ENCODE measurements at regions not wholly inside any gene's neighbourhood (a gene's known extent, or its start where the extent isn't known, plus 50 kb on each side); places are given as distances from the start of the nearest gene placed in this dataset.

- no peak for TF ChIP-seq CTCF (IDR thresholded peaks at IDR 0.05)
- no peak for TF ChIP-seq POLR2A (IDR thresholded peaks at IDR 0.05)
Measured at GRCh38 chr11:97751405-97751804, 1269.3 kb upstream of the CNTN5 start.

Measured in Peyer's patch (tissue), 4 donors.